DOHH2 (cell line): ENCODE measurements at regions not wholly inside any gene's neighbourhood (a gene's known extent, or its start where the extent isn't known, plus 50 kb on each side); places are given as distances from the start of the nearest gene placed in this dataset.

Source experiments
- EZH2phosphoT487 ChIP-seq: fragments of 200-600 bp; sonication (generic); IDR thresholded peaks from 2 replicates; pipeline ENCODE4 v1.6.1; 2017; ENCODE audit warnings: borderline replicate concordance, mild to moderate bottlenecking, antibody characterized with exemption, low read length, moderate library complexity, mixed read lengths
- TF ChIP-seq, protein P1 (sequence below): fragments of 200-600 bp; sonication (generic); IDR thresholded peaks from one replicate; pipeline ENCODE4 v1.5.1; 2014; ENCODE audit warnings: antibody characterized with exemption, mild to moderate bottlenecking, low read depth, low read length; ENCODE audit not compliant: poor library complexity, severe bottlenecking

DNA sequence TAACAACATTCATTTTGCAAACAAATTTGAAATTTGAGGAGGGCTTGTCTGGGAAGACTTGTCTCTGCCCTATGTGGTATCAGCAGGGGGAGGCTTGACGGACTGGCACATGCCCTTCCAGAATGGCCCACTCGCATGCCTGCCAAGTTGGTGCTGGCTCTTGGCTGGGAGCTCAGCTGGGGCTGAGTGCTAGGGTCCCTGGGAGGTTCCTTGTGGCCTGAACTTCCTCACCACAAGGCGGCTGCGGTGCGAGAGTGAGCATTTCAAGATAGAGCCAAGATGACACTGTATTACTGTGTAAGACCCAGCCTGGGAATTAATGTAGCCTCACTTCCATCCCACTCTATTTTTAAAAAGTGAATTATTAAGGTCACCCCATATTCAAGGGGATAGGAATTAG lies 271.6 kb upstream of the PLEKHG7 start:
- TF ChIP-seq, protein P1, sequence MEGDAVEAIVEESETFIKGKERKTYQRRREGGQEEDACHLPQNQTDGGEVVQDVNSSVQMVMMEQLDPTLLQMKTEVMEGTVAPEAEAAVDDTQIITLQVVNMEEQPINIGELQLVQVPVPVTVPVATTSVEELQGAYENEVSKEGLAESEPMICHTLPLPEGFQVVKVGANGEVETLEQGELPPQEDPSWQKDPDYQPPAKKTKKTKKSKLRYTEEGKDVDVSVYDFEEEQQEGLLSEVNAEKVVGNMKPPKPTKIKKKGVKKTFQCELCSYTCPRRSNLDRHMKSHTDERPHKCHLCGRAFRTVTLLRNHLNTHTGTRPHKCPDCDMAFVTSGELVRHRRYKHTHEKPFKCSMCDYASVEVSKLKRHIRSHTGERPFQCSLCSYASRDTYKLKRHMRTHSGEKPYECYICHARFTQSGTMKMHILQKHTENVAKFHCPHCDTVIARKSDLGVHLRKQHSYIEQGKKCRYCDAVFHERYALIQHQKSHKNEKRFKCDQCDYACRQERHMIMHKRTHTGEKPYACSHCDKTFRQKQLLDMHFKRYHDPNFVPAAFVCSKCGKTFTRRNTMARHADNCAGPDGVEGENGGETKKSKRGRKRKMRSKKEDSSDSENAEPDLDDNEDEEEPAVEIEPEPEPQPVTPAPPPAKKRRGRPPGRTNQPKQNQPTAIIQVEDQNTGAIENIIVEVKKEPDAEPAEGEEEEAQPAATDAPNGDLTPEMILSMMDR: peak; percentile 32
- no peak for TF ChIP-seq EZH2phosphoT487
